Muscle of leg (tissue), 3 donors: ENCODE measurements at regions not wholly inside any gene's neighbourhood (a gene's known extent, or its start where the extent isn't known, plus 50 kb on each side); places are given as distances from the start of the nearest gene placed in this dataset.

Experiments used
- DNase-seq: peaks from one replicate; pipeline ENCODE4 v3.0.0; 2013
- H3K27ac ChIP-seq: one replicate; pipeline ENCODE4 v1.5.1; 2013; ENCODE audit warnings: mild to moderate bottlenecking, low read length, control low read depth
- H3K27me3 ChIP-seq: one replicate; pipeline ENCODE4 v1.6.1; 2013; ENCODE audit warnings: low read length; ENCODE audit not compliant: control insufficient read depth, insufficient read depth
- H3K36me3 ChIP-seq: one replicate; pipeline ENCODE4 v1.6.1; 2013; ENCODE audit warnings: low read length; ENCODE audit not compliant: control insufficient read depth, insufficient read depth
- H3K4me1 ChIP-seq: one replicate; pipeline ENCODE4 v1.6.1; 2013; ENCODE audit warnings: low read length; ENCODE audit not compliant: control insufficient read depth, insufficient read depth
- H3K4me3 ChIP-seq: one replicate; pipeline ENCODE4 v1.5.1; 2013; ENCODE audit warnings: low read length, control low read depth
- H3K9me3 ChIP-seq: replicated peaks from 2 replicates; pipeline ENCODE4 v1.6.1; 2013; ENCODE audit warnings: low read depth, low read length; ENCODE audit not compliant: control insufficient read depth
- WGBS: methylation state at CpG from one replicate; pipeline ENCODE4 v1.1.5; 2013; ENCODE audit warnings: missing lambda C conversion rate; ENCODE audit not compliant: insufficient coverage; 5-methylcytosine and 5-hydroxymethylcytosine counted together

GRCh38 chr12:96131230-96131788 lies 62.9 kb upstream of the ELK3 start:
- 79% methylated on average over 2 of the region's 5 CpGs for WGBS
- no peaks in the 10 kb centered on the region for H3K27me3 ChIP-seq
- no peaks in the 10 kb centered on the region for H3K4me1 ChIP-seq
- no peaks in the 10 kb centered on the region for H3K9me3 ChIP-seq
- no peaks in the 10 kb centered on the region for H3K36me3 ChIP-seq
- H3K27ac ChIP-seq = no peak overlapping the region
- no peak for DNase-seq
- no peak overlapping the region for H3K4me3 ChIP-seq

GRCh38 chr12:96132819-96133218 lies 61.4 kb upstream of the ELK3 start:
- no peak for DNase-seq
- no peaks in the 10 kb centered on the region for H3K27me3 ChIP-seq
- H3K9me3 ChIP-seq = no peaks in the 10 kb centered on the region
- no peak overlapping the region for H3K27ac ChIP-seq
- H3K36me3 ChIP-seq = no peaks in the 10 kb centered on the region
- no peaks in the 10 kb centered on the region for H3K4me1 ChIP-seq
- H3K4me3 ChIP-seq = no peak overlapping the region
- 71% methylated on average over 1 of the region's 4 CpGs for WGBS

GRCh38 chr12:96134200-96134599 lies 60.0 kb upstream of the ELK3 start:
- Histone ChIP-seq H3K4me3 (no peak overlapping the region), H3K27ac (no peak overlapping the region), H3K9me3 (no peaks in the 10 kb centered on the region), H3K27me3 (no peaks in the 10 kb centered on the region), H3K36me3 (no peaks in the 10 kb centered on the region), H3K4me1 (no peaks in the 10 kb centered on the region)
- WGBS = 95% methylated on average over 3 of the region's 5 CpGs
- no peak for DNase-seq

- DNase-seq = no peak
- Histone ChIP-seq H3K27ac (no peak overlapping the region), H3K9me3 (no peaks in the 10 kb centered on the region), H3K4me3 (no peak overlapping the region), H3K27me3 (no peaks in the 10 kb centered on the region), H3K4me1 (no peaks in the 10 kb centered on the region), H3K36me3 (no peaks in the 10 kb centered on the region)
- 72% methylated on average over 3 of the region's 3 CpGs for WGBS
Observed at GRCh38 chr12:96136161-96136560, 58.0 kb upstream of the ELK3 start.

DNA sequence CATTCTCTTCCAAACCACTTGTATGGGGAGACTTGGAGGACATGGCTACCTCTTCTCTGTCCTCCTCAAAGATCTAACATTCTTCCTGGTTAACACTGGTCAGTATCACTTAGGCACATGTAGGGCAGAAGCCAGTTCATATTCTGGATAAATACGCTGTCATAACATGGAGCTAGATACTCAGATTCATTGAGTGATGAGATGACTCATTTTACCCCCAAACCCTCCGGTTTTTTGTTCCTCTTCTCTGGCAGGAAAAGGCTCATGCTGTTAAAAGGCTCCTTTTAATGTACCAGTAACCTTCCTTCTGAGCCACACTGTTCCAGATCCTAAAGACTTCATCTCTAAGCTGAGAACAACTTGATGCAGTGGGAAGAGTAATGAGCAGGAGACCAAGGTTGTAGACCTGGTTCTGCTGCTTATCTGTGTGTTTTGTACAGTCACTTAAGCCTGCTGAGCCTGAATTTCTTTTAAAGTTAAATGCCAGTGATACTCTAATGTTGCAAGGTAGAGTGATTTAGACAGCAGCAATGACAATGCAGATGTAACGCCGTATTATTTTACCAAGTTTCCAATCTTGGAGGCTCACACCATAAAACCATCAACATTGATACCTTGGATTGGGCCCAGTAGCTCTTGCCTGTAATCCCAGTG lies 57.3 kb upstream of the ELK3 start:
- Histone ChIP-seq H3K4me3 (no peak overlapping the region), H3K4me1 (no peaks in the 10 kb centered on the region), H3K27ac (no peak overlapping the region), H3K9me3 (no peaks in the 10 kb centered on the region), H3K36me3 (no peaks in the 10 kb centered on the region), H3K27me3 (no peaks in the 10 kb centered on the region)
- no peak for DNase-seq
- WGBS = 100% methylated on average over 1 of the region's 4 CpGs

- Histone ChIP-seq H3K4me1 (no peaks in the 10 kb centered on the region), H3K4me3 (no peak overlapping the region)
Observed at GRCh38 chr12:96140174-96140573, 54.0 kb upstream of the ELK3 start.

GRCh38 chr12:96141216-96141912 lies 52.8 kb upstream of the ELK3 start:
- WGBS = 70% methylated on average over 4 of the region's 5 CpGs
- H3K27ac ChIP-seq = no peak overlapping the region

More at GRCh38 chr12:96140174-96140573, 54.0 kb upstream of the ELK3 start:
- no peaks in the 10 kb centered on the region for H3K36me3 ChIP-seq
- WGBS = 50% methylated on average over 2 of the region's 2 CpGs
- no peak overlapping the region for H3K27ac ChIP-seq
- no peaks in the 10 kb centered on the region for H3K9me3 ChIP-seq
- H3K27me3 ChIP-seq = no peaks in the 10 kb centered on the region
- DNase-seq = no peak

DNA sequence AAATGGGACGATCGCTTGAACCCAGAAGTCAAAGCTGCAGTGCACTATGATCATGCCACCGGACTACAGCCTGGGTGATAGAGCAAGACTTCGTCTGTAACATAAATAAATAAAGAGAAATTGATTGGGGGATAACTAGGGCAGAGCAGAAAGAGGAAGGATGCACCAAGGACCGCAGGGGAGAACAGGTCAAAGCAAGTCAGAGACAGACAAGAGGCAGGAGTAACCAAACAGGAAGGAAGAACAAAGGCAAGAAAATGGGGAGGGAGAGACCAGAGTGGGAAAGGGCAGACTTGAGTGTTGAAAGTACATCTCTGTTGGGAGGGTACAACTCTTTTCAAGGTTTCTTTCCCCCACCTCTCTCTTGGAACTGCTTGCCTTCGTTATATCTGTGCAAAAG lies 50.8 kb upstream of the ELK3 start:
- H3K4me3 ChIP-seq = no peak overlapping the region
- H3K9me3 ChIP-seq = no peaks in the 10 kb centered on the region
- WGBS = 86% methylated on average over 5 of the region's 6 CpGs
- peak overlapping the region; percentile 22 for H3K27ac ChIP-seq
- no peaks in the 10 kb centered on the region for H3K4me1 ChIP-seq
- H3K36me3 ChIP-seq = no peaks in the 10 kb centered on the region
- DNase-seq = no peak
- H3K27me3 ChIP-seq = no peaks in the 10 kb centered on the region

More at GRCh38 chr12:96141216-96141912, 52.8 kb upstream of the ELK3 start:
- Histone ChIP-seq H3K27me3 (no peaks in the 10 kb centered on the region), H3K4me3 (no peak overlapping the region), H3K4me1 (no peaks in the 10 kb centered on the region), H3K36me3 (no peaks in the 10 kb centered on the region), H3K9me3 (no peaks in the 10 kb centered on the region)
- DNase-seq = no peak

- Histone ChIP-seq H3K27ac (peak overlapping the region; percentile 22), H3K4me1 (no peaks in the 10 kb centered on the region), H3K4me3 (no peak overlapping the region), H3K27me3 (no peaks in the 10 kb centered on the region), H3K9me3 (no peaks in the 10 kb centered on the region), H3K36me3 (no peaks in the 10 kb centered on the region)
- 58% methylated on average over 4 of the region's 6 CpGs for WGBS
- no peak for DNase-seq
Observed at GRCh38 chr12:96143827-96144565, 50.2 kb upstream of the ELK3 start.
